Neural crest cell (in vitro differentiated cells): ENCODE measurements at regions not wholly inside any gene's neighbourhood (a gene's known extent, or its start where the extent isn't known, plus 50 kb on each side); places are given as distances from the start of the nearest gene placed in this dataset.

ENCODE experiments used
- DNase-seq: peaks from one replicate; pipeline ENCODE4 v3.0.0; 2021; ENCODE audit warnings: low read depth, mixed read lengths, low spot score
- H3K27ac Mint-ChIP-seq: one replicate; pipeline ENCODE4 v1.8.0; 2021; ENCODE audit warnings: mild to moderate bottlenecking, mixed read lengths; ENCODE audit not compliant: unreplicated experiment
- H3K27me3 Mint-ChIP-seq: 2 replicates; pipeline ENCODE4 v1.8.0; 2021; ENCODE audit warnings: low read depth, mild to moderate bottlenecking, mixed read lengths
- H3K36me3 Mint-ChIP-seq: 2 replicates; pipeline ENCODE4 v1.8.0; 2021; ENCODE audit warnings: low read depth, mild to moderate bottlenecking, mixed read lengths
- H3K4me1 Mint-ChIP-seq: 2 replicates; pipeline ENCODE4 v1.8.0; 2021; ENCODE audit warnings: mixed read lengths
- H3K4me3 Mint-ChIP-seq: one replicate; pipeline ENCODE4 v1.8.0; 2021; ENCODE audit warnings: mild to moderate bottlenecking, mixed read lengths
- H3K9me3 Mint-ChIP-seq: 2 replicates; pipeline ENCODE4 v1.8.0; 2021; ENCODE audit warnings: mixed read lengths
- TF ChIP-seq, protein P1 (sequence below): fragments of 200-600 bp; sonication (generic); conservative IDR thresholded peaks from 2 replicates; pipeline ENCODE4 v1.5.0; 2021; ENCODE audit warnings: antibody characterized with exemption, mild to moderate bottlenecking

DNA sequence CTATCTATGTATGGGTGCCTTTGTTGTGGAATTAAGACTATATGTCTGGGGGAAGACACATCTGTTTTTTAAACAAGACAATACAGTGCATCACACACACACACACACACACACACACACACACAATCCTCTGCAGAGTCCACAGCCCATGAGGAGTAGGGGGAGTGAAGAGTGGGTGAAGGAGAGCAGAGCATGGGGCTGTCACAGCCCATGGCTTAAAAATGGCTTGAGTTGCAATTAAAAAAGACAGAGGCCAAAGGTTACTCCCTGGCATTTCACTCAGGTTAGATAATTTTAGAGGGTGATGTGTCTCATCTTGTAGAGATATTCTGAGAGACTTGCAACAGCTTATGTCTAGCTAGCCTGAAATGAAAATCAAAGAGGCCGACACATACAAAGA, 176.5 kb upstream of the PLXNA2 start:
- Mint-ChIP-seq H3K9me3 (peaks cover 3% of the 10 kb centered on the region), H3K36me3 (no peaks in the 10 kb centered on the region), H3K4me3 (no peak overlapping the region), H3K27me3 (no peaks in the 10 kb centered on the region), H3K27ac (no peak overlapping the region), H3K4me1 (no peaks in the 10 kb centered on the region)
- TF ChIP-seq, protein P1, sequence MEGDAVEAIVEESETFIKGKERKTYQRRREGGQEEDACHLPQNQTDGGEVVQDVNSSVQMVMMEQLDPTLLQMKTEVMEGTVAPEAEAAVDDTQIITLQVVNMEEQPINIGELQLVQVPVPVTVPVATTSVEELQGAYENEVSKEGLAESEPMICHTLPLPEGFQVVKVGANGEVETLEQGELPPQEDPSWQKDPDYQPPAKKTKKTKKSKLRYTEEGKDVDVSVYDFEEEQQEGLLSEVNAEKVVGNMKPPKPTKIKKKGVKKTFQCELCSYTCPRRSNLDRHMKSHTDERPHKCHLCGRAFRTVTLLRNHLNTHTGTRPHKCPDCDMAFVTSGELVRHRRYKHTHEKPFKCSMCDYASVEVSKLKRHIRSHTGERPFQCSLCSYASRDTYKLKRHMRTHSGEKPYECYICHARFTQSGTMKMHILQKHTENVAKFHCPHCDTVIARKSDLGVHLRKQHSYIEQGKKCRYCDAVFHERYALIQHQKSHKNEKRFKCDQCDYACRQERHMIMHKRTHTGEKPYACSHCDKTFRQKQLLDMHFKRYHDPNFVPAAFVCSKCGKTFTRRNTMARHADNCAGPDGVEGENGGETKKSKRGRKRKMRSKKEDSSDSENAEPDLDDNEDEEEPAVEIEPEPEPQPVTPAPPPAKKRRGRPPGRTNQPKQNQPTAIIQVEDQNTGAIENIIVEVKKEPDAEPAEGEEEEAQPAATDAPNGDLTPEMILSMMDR, result no peak
- no peak for DNase-seq

DNA sequence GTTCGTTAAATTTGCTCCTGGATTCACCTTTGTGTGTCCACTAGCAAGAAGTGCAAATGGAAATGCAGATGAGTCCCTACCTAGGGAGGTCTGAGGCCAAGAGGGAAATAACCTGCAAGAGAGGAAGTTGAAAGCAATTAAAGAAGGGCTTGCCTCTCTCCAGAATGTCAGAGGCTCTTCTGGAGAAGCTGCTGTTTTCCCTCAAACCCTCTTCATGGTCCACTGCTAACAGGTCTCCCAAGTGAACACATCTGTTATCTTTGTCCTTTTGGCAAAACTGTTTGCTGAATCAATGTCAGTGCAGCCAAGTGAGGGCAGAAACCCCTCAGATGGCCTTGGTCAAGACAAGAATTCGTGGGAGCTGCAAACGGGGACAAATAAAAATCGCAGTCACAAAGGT, 177.3 kb upstream of the PLXNA2 start:
- H3K9me3 Mint-ChIP-seq, result peaks cover 3% of the 10 kb centered on the region
- H3K4me3 Mint-ChIP-seq, result no peak overlapping the region
- no peaks in the 10 kb centered on the region for H3K27me3 Mint-ChIP-seq
- no peak for DNase-seq
- H3K36me3 Mint-ChIP-seq, result no peaks in the 10 kb centered on the region
- TF ChIP-seq, protein P1, result no peak
- no peak overlapping the region for H3K27ac Mint-ChIP-seq
- no peaks in the 10 kb centered on the region for H3K4me1 Mint-ChIP-seq

DNA sequence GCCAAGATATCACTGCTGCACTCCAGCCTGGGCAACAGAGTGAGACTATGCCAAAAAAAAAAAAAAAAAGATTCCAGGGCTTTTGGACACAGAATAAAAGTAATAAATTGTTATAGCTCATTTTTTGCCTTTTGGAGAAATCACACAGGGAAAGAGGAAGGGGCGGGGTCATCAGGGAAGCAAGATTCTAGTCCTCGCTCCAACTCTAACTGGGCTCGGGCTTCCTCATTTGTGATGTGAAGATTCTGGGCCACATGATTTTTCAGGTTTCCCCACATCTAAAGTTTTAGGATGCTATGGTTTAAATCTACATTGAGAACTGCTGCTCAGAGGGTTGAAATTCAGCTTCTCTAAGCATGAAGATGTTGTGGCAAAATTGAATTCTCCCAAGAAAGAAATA, 179.3 kb upstream of the PLXNA2 start:
- H3K36me3 Mint-ChIP-seq, result no peaks in the 10 kb centered on the region
- TF ChIP-seq, protein P1, result no peak
- no peak overlapping the region for H3K4me3 Mint-ChIP-seq
- H3K4me1 Mint-ChIP-seq, result no peaks in the 10 kb centered on the region
- peaks cover 3% of the 10 kb centered on the region for H3K9me3 Mint-ChIP-seq
- H3K27ac Mint-ChIP-seq, result no peak overlapping the region
- DNase-seq, result no peak
- H3K27me3 Mint-ChIP-seq, result no peaks in the 10 kb centered on the region

DNA sequence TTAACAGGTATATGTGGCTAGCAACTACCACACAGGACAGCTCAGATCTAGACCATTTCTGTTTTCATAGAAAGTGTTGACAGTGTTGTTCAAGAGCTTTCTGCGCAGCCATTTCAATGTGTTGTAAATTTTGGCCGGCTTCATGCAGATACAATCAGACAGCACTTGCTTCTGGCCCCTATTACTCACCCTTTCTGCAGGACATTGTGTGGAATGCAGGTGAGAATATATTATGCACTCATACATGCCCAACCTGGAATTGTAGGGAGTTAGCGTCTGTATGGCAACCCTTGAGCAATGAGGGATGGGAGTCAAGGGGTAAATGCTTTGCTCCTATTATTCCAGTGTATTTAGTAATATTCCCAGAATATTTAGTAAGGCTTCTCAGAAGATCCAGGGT, 180.9 kb upstream of the PLXNA2 start:
- no peak overlapping the region for H3K27ac Mint-ChIP-seq
- H3K4me1 Mint-ChIP-seq, result no peaks in the 10 kb centered on the region
- TF ChIP-seq, protein P1, result no peak
- H3K36me3 Mint-ChIP-seq, result no peaks in the 10 kb centered on the region
- H3K9me3 Mint-ChIP-seq, result peaks cover 3% of the 10 kb centered on the region
- DNase-seq, result no peak
- no peak overlapping the region for H3K4me3 Mint-ChIP-seq
- H3K27me3 Mint-ChIP-seq, result no peaks in the 10 kb centered on the region

DNA sequence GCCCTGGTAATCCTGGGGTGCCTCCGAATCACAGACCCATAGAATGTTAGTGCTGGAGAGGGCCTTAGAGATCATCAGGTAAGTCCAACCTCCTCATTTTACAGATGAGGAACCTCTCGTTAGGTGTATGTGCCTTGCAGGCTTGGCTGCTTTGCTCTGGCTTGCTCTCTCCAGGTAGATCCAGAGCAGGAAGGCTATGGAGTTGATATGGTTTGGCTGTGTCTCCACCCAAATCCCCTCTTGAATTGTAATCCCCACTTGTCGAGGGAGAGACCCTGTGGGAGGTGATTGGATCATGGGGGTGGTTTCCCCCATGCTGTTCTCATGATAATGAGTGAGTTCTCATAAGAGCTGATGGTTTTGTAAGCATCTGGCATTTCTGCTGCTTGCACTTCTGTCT, 186.0 kb upstream of the PLXNA2 start:
- H3K27ac Mint-ChIP-seq, result no peak overlapping the region

More for the DNA sequence above, 186.0 kb upstream of the PLXNA2 start:
- H3K9me3 Mint-ChIP-seq, result no peaks in the 10 kb centered on the region
- H3K4me3 Mint-ChIP-seq, result no peak overlapping the region
- no peak for DNase-seq
- H3K27me3 Mint-ChIP-seq, result no peaks in the 10 kb centered on the region
- H3K36me3 Mint-ChIP-seq, result no peaks in the 10 kb centered on the region
- TF ChIP-seq, protein P1, result no peak
- H3K4me1 Mint-ChIP-seq, result no peaks in the 10 kb centered on the region
